ENCODE measurements at regions not wholly inside any gene's neighbourhood (a gene's known extent, or its start where the extent isn't known, plus 50 kb on each side); places are given as distances from the start of the nearest gene placed in this dataset.
"Not testable (repeated sequence)": the region's sequence is repeated elsewhere in the genome, so short reads cannot be mapped to it uniquely, and the experiment has no call there.

DNA sequence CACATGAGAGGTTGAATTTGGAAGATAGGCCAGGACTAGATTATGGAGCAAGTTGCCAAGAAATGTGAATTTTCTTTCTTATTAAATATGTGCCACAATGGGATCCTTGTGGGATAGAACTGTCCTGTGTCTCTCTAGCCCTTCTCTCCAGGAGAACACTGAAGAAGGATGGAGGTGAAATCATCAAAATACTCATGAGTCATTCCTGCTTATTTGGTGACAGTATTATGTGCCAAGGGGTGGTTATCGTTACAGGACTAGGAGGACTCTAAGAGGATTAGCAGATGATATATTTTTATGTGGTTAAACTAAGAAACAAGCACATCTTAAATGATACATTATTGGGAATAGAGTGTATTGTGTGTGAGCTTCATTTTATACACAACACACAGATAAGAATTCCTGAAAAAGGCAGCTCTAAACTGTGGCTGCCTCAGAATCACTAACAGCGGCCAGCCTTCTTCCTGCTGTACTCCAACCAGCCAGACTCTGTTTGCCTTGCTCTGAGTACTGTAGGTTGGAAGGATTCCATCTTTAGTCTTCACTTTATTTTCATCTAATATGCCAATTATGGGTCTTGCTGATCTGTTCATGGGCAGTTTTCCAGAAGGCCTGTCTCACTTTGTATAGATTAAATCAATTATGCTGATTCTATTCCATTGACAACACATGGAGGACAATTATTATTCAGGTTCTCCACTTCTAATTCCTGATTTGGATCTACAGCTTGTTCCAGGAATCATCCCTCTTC is 325.8 kb downstream of the ABCC12 start:
- Mint-ChIP-seq H3K27ac (ENCODE audit: unreplicated experiment) (no peak overlapping the region), H3K4me3 (ENCODE audit: unreplicated experiment) (no peak overlapping the region), H3K9me3 (ENCODE audit: low read depth) (peaks cover 18% of the 10 kb centered on the region), H3K27me3 (ENCODE audit: low read depth) (peaks cover 2% of the 10 kb centered on the region), H3K4me1 (ENCODE audit: low read depth) (no peaks in the 10 kb centered on the region), H3K36me3 (ENCODE audit: low read depth) (peaks cover 3% of the 10 kb centered on the region)
- DNase-seq (ENCODE audit: low spot score): no peak
- TF ChIP-seq, protein P1, sequence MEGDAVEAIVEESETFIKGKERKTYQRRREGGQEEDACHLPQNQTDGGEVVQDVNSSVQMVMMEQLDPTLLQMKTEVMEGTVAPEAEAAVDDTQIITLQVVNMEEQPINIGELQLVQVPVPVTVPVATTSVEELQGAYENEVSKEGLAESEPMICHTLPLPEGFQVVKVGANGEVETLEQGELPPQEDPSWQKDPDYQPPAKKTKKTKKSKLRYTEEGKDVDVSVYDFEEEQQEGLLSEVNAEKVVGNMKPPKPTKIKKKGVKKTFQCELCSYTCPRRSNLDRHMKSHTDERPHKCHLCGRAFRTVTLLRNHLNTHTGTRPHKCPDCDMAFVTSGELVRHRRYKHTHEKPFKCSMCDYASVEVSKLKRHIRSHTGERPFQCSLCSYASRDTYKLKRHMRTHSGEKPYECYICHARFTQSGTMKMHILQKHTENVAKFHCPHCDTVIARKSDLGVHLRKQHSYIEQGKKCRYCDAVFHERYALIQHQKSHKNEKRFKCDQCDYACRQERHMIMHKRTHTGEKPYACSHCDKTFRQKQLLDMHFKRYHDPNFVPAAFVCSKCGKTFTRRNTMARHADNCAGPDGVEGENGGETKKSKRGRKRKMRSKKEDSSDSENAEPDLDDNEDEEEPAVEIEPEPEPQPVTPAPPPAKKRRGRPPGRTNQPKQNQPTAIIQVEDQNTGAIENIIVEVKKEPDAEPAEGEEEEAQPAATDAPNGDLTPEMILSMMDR (IDR thresholded peaks at IDR 0.05): no peak

DNA sequence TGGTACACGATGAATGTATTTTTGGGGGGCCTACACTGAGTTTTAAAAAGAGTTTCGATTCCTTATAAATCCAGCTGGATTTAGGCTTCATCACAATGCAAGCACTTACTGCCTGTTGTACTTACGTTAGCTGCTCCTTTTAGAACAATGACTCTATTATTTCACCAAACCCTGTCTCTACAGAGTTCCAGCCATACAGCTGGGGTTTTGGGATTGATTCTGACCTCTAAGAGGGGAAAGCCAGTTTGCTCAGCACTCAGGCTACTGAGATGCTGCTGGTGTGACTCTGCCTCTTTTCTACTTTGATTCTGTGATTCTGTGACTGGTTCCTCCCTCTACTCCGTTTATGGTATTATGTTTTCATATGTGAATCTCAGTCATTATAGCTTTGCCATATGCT is 329.7 kb downstream of the ABCC12 start:
- no peak for DNase-seq (ENCODE audit: low spot score)
- Mint-ChIP-seq H3K4me3 (ENCODE audit: unreplicated experiment) (no peak overlapping the region), H3K9me3 (ENCODE audit: low read depth) (peaks cover 8% of the 10 kb centered on the region), H3K4me1 (ENCODE audit: low read depth) (no peaks in the 10 kb centered on the region), H3K27ac (ENCODE audit: unreplicated experiment) (no peak overlapping the region), H3K36me3 (ENCODE audit: low read depth) (no peaks in the 10 kb centered on the region), H3K27me3 (ENCODE audit: low read depth) (peaks cover 4% of the 10 kb centered on the region)
- TF ChIP-seq, protein P1 (IDR thresholded peaks at IDR 0.05): no peak

DNA sequence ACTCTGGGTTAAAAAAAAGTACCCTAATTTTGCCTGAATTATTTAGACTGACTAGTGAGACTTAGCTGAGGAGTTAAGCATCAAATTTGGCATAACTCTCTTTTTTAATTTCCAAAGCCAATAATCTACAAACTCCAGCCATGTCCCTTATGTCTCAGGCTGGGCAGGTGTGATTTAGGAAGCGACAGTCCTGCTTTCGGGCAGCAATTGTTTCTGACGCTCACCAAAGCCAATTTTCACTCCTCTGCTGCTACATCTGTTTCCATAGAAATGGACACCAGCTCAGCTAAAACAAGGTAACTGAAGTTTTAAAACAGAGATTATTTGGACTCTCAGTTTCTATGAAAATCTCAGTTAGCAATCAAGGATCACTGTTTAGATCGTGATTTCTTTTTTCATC is 338.7 kb downstream of the ABCC12 start:
- Mint-ChIP-seq H3K27me3 (ENCODE audit: low read depth) (peaks cover 2% of the 10 kb centered on the region), H3K36me3 (ENCODE audit: low read depth) (peaks cover 3% of the 10 kb centered on the region), H3K4me3 (ENCODE audit: unreplicated experiment) (no peak overlapping the region), H3K9me3 (ENCODE audit: low read depth) (peaks cover 22% of the 10 kb centered on the region), H3K4me1 (ENCODE audit: low read depth) (no peaks in the 10 kb centered on the region), H3K27ac (ENCODE audit: unreplicated experiment) (no peak overlapping the region)
- TF ChIP-seq, protein P1 (IDR thresholded peaks at IDR 0.05): no peak
- no peak for DNase-seq (ENCODE audit: low spot score)

DNA sequence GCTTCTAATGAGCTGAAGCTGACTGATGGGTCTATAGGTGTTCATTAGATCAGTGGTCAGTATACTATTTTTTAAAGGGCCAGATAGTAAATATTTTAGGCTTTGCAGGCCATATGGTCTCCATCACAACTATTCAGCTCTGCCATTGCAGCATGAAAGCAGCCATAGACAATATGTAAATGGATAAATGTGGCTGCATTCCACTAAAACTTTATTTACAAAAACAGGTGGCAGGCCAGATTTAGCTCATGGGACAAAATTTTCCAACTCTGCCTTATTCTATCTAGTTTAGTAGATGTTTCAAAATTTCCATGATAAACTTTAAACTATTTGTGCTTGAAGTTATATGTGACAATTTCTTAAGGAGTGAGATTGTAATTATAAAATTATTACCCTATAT is 339.3 kb downstream of the ABCC12 start:
- H3K27me3 Mint-ChIP-seq (ENCODE audit: low read depth): peaks cover 2% of the 10 kb centered on the region
- peaks cover 3% of the 10 kb centered on the region for H3K36me3 Mint-ChIP-seq (ENCODE audit: low read depth)
- no peaks in the 10 kb centered on the region for H3K4me1 Mint-ChIP-seq (ENCODE audit: low read depth)
- DNase-seq (ENCODE audit: low spot score): no peak
- TF ChIP-seq, protein P1 (IDR thresholded peaks at IDR 0.05): no peak
- no peak overlapping the region for H3K27ac Mint-ChIP-seq (ENCODE audit: unreplicated experiment)
- peaks cover 27% of the 10 kb centered on the region for H3K9me3 Mint-ChIP-seq (ENCODE audit: low read depth)
- no peak overlapping the region for H3K4me3 Mint-ChIP-seq (ENCODE audit: unreplicated experiment)

DNA sequence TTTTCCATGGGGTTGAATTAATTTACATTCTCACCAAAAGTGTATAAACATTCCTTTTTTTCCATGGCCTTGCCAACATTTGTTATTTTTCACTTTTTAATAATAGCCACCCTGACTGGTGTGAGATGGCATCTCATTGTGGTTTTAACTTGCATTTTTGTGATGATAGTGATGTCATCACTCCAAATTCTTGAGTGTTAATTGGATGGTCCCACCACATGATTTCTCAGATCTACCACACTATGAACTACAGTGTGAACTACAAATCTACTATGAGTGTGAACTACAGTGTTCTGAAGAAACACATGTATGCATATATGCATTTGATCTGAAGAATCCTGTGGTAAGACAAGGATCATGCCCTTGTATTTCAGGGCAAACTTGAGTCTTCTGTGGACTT is 340.1 kb downstream of the ABCC12 start:
- Mint-ChIP-seq H3K4me1 (ENCODE audit: low read depth) (no peaks in the 10 kb centered on the region), H3K36me3 (ENCODE audit: low read depth) (peaks cover 3% of the 10 kb centered on the region), H3K9me3 (ENCODE audit: low read depth) (peaks cover 31% of the 10 kb centered on the region), H3K27me3 (ENCODE audit: low read depth) (peaks cover 2% of the 10 kb centered on the region), H3K27ac (ENCODE audit: unreplicated experiment) (no peak overlapping the region), H3K4me3 (ENCODE audit: unreplicated experiment) (no peak overlapping the region)
- TF ChIP-seq, protein P1 (IDR thresholded peaks at IDR 0.05): no peak
- no peak for DNase-seq (ENCODE audit: low spot score)

DNA sequence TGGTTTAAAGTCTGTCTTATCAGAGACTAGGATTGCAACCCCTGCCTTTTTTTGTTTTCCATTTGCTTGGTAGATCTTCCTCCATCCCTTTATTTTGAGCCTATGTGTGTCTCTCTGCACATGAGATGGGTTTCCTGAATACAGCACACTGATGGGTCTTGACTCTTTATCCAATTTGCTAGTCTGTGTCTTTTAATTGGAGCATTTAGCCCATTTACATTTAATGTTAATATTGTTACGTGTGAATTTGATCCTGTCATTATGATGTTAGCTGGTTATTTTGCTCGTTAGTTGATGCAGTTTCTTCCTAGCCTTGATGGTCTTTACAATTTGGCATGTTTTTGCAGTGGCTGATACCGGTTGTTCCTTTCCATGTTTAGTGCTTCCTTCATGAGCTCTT is 344.0 kb downstream of the ABCC12 start:
- not testable (repeated sequence) for H3K27me3 Mint-ChIP-seq (ENCODE audit: low read depth); DNase-seq (ENCODE audit: low spot score); H3K27ac Mint-ChIP-seq (ENCODE audit: unreplicated experiment); H3K4me3 Mint-ChIP-seq (ENCODE audit: unreplicated experiment); H3K36me3 Mint-ChIP-seq (ENCODE audit: low read depth); H3K4me1 Mint-ChIP-seq (ENCODE audit: low read depth)
- H3K9me3 Mint-ChIP-seq (ENCODE audit: low read depth): peaks cover 36% of the 10 kb centered on the region
